ENCODE measurements at regions not wholly inside any gene's neighbourhood (a gene's known extent, or its start where the extent isn't known, plus 50 kb on each side); places are given as distances from the start of the nearest gene placed in this dataset.
A peak's percentile ranks its signal among the peaks of the same experiment; 100 is the strongest.

DNA sequence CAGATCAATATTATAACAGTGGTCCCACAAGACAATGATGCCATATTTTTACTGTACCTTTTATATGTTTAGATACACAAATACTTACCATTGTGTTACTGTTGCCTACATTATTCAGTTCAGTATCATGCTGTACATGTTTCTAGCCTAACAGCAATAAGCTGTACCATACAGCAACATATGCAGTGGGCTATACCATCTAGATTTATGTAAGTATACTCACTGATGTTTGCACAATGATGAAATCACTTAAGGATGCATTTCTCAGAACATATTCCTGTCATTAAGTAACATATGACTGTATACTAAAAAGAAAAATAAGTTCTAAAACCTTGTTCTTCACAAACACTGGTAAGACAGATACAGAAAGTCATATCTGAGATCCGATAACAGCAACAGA lies 468.6 kb upstream of the SEMA3A start:
- Histone ChIP-seq H3K4me1 (ENCODE audit: control insufficient read depth, insufficient read depth, low read length, unreplicated experiment) (peaks cover 6% of the 10 kb centered on the region), H3K36me3 (ENCODE audit: insufficient read depth, low read length) (no peaks in the 10 kb centered on the region), H3K27me3 (ENCODE audit: insufficient read depth, low read length) (no peaks in the 10 kb centered on the region), H3K4me3 (ENCODE audit: low read depth, low read length) (peak overlapping the region; percentile 42), H2AFZ (ENCODE audit: low read length, unreplicated experiment) (peak overlapping the region; percentile 52), H3K79me2 (ENCODE audit: control insufficient read depth, insufficient read depth, low read length, unreplicated experiment) (no peaks in the 10 kb centered on the region), H3K27ac (ENCODE audit: low read depth, low read length) (no peak overlapping the region)

DNA sequence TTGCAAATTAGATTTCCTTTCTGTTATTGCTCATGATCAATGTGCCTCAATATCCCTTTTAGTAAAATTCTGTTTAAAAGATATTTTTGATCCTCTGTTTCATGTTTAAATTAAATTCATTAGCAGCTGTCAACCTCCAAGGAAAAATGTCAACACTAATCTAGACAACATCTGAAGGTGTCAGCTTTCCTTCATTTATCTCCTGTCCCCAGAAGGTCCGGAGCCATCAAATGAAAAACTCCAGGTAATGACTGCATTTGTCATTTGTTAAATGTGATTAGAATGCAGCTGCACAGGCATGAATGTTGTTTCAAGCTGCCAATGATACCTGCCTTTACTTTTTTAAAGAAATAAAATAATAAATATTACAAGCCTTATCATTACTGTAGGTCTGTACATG lies 463.7 kb upstream of the SEMA3A start:
- Histone ChIP-seq H3K27me3 (ENCODE audit: insufficient read depth, low read length) (no peaks in the 10 kb centered on the region), H3K4me1 (ENCODE audit: control insufficient read depth, insufficient read depth, low read length, unreplicated experiment) (peaks cover 4% of the 10 kb centered on the region), H3K4me3 (ENCODE audit: low read depth, low read length) (no peak overlapping the region), H3K79me2 (ENCODE audit: control insufficient read depth, insufficient read depth, low read length, unreplicated experiment) (no peaks in the 10 kb centered on the region), H3K27ac (ENCODE audit: low read depth, low read length) (no peak overlapping the region), H3K36me3 (ENCODE audit: insufficient read depth, low read length) (no peaks in the 10 kb centered on the region), H2AFZ (ENCODE audit: low read length, unreplicated experiment) (no peak overlapping the region)

DNA sequence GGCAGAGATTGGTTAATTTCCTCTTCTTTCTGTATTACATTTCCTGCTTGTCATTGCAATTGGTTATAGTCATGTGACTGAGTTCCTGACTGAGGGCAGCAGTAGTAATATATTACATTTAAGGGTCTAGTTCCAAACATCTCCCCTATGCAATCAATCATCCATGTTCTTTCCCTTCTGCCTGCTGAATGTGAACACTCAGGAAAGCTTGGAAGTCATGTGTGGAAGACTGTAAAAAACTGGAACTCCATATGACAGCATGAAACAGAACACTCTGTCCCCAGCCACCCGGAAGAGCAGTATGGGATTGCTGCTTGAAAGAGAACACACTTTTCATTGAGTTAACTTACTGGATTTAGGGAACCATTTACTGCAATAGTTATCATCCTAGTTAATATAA lies 459.7 kb upstream of the SEMA3A start:
- no peaks in the 10 kb centered on the region for H3K79me2 ChIP-seq (ENCODE audit: control insufficient read depth, insufficient read depth, low read length, unreplicated experiment)
- no peaks in the 10 kb centered on the region for H3K27me3 ChIP-seq (ENCODE audit: insufficient read depth, low read length)
- no peak overlapping the region for H2AFZ ChIP-seq (ENCODE audit: low read length, unreplicated experiment)
- no peak overlapping the region for H3K27ac ChIP-seq (ENCODE audit: low read depth, low read length)
- H3K4me3 ChIP-seq (ENCODE audit: low read depth, low read length), result no peak overlapping the region
- H3K4me1 ChIP-seq (ENCODE audit: control insufficient read depth, insufficient read depth, low read length, unreplicated experiment), result peaks cover 4% of the 10 kb centered on the region
- H3K36me3 ChIP-seq (ENCODE audit: insufficient read depth, low read length), result no peaks in the 10 kb centered on the region

DNA sequence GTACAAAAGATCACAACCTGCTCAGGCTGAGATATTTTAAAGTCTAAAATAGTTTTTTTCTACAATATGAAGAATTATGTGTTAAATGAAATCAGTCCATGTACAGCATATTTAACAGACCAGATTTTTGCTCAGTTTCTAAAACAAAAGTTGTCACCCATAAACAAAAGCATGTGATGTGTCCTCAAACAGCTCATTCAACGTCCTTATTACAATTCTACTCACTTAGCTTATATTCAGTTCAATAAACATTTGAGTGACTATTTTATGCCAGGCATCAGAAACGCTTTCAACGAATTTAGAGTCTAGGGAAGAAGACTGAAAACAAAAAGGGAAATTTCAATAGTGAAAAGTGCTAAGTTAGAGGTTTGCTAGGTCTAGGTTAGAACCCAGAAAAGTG lies 457.3 kb upstream of the SEMA3A start:
- Histone ChIP-seq H3K27ac (ENCODE audit: low read depth, low read length) (no peak overlapping the region), H3K27me3 (ENCODE audit: insufficient read depth, low read length) (no peaks in the 10 kb centered on the region), H3K36me3 (ENCODE audit: insufficient read depth, low read length) (no peaks in the 10 kb centered on the region), H3K4me1 (ENCODE audit: control insufficient read depth, insufficient read depth, low read length, unreplicated experiment) (peaks cover 27% of the 10 kb centered on the region), H3K79me2 (ENCODE audit: control insufficient read depth, insufficient read depth, low read length, unreplicated experiment) (no peaks in the 10 kb centered on the region), H3K4me3 (ENCODE audit: low read depth, low read length) (no peak overlapping the region), H2AFZ (ENCODE audit: low read length, unreplicated experiment) (no peak overlapping the region)

DNA sequence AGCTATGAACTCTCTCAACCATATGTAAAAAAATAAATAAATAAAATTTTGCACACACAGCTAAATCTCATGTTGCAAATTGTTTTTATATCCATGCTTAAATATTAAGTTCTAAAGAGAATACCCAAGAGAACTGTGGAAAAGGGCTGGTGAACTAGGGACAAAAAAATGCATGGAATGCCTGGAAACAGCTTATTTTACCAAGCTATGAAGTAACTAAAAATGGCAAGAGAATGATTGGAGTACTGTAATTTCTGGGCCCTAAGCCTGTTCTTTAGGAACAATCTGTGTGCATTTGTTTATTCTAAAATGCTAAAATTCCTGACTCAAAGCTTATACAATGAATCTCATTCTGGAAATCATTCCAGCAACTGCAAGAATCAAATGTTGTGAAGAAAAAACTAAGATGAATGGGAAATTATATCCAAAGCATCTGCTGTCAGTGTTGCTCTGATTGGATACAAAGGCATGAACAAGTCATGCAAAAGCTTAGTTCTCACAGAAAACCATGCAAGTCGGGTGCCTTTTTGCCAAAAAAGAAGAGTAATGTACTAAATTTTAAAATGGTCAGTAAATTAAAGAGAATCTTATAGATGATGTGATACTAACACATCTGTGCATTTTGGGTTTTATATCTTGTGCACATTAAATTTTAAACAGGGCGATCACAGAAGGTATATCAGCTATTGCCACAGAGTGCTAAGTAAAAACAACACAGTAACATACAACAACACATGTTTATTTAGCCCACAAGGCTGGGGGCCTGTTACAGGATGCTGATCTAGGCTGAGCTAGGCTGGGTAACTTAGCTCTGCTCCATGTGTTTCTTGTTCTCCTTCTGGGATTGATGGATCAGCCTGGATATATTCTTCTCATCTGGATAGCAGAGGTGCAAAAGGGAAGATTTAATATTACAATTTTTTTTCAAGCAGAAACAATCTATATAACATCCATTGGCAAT lies 453.5 kb upstream of the SEMA3A start:
- H3K36me3 ChIP-seq (ENCODE audit: insufficient read depth, low read length), result no peaks in the 10 kb centered on the region; the same call in 1 of the 2 replicates
- H3K27ac ChIP-seq (ENCODE audit: low read depth, low read length), result peak overlapping the region; percentile 58
- H3K79me2 ChIP-seq (ENCODE audit: control insufficient read depth, insufficient read depth, low read length, unreplicated experiment), result no peaks in the 10 kb centered on the region
- no peaks in the 10 kb centered on the region for H3K27me3 ChIP-seq (ENCODE audit: insufficient read depth, low read length)
- H2AFZ ChIP-seq (ENCODE audit: low read length, unreplicated experiment), result peak overlapping the region; percentile 48
- H3K4me1 ChIP-seq (ENCODE audit: control insufficient read depth, insufficient read depth, low read length, unreplicated experiment), result peaks cover 27% of the 10 kb centered on the region
- peak overlapping the region; percentile 6; the same call in 1 of the 2 replicates for H3K4me3 ChIP-seq (ENCODE audit: low read depth, low read length)

DNA sequence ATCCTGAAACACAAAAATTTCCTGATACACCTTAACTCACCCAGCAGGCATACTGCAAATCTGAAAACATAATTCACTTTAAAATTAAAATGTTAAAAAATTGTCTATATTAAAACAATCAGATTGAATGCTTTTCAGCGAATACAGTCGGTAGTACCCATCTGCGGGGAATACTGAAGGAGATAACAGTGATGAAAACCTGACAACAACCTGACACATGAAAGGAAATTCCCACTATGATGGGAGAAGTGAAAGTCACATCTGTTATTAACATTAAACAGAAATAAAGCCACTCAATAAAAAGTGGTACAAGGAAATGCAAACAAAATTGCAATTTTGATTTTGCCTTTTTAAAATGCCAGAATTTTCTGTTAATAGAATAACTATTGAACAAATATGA lies 448.0 kb upstream of the SEMA3A start:
- Histone ChIP-seq H3K4me1 (ENCODE audit: control insufficient read depth, insufficient read depth, low read length, unreplicated experiment) (peaks cover 26% of the 10 kb centered on the region), H3K4me3 (ENCODE audit: low read depth, low read length) (no peak overlapping the region), H3K27me3 (ENCODE audit: insufficient read depth, low read length) (no peaks in the 10 kb centered on the region), H3K36me3 (ENCODE audit: insufficient read depth, low read length) (no peaks in the 10 kb centered on the region; the same call in 1 of the 2 replicates), H3K79me2 (ENCODE audit: control insufficient read depth, insufficient read depth, low read length, unreplicated experiment) (no peaks in the 10 kb centered on the region), H2AFZ (ENCODE audit: low read length, unreplicated experiment) (no peak overlapping the region), H3K27ac (ENCODE audit: low read depth, low read length) (no peak overlapping the region)

DNA sequence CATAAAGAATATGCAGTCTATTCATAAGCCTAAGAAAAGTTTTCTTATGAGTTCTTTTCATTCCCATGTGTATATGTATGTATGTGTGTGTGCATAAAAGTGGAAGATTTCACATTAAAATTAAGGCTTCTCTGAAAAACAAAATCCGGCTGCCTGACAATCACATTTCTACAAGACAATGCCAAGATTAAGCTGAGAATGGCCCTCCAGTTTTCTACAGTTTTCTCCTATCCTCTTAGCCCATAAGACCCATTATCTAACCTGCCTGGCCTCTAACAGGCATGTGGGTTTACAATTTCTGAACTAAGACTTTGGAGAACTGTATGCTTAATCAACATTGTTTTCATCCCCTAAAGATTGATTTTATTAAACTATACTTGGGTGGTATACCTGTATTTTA lies 446.0 kb upstream of the SEMA3A start:
- H3K36me3 ChIP-seq (ENCODE audit: insufficient read depth, low read length), result no peaks in the 10 kb centered on the region; the same call in 1 of the 2 replicates
- H2AFZ ChIP-seq (ENCODE audit: low read length, unreplicated experiment), result no peak overlapping the region

DNA sequence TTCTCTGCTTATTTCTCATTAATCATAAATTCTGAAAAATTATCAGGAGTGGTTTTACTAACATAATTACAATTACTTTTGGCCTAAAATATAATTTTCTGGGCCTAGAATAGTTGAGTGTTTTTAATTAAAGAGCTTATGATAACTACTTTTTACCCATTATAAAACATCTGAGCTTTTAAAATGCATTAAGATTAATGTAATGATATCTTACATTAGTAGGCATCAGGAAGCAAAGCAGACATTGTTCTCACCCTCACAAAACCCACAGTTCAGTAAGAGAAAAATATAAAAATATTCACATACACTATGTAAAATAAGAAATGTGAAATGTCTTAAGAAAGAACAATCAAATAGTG lies 443.7 kb upstream of the SEMA3A start:
- Histone ChIP-seq H3K4me3 (ENCODE audit: low read depth, low read length) (no peak overlapping the region), H3K36me3 (ENCODE audit: insufficient read depth, low read length) (no peaks in the 10 kb centered on the region), H2AFZ (ENCODE audit: low read length, unreplicated experiment) (peak overlapping the region; percentile 45), H3K79me2 (ENCODE audit: control insufficient read depth, insufficient read depth, low read length, unreplicated experiment) (no peaks in the 10 kb centered on the region), H3K27me3 (ENCODE audit: insufficient read depth, low read length) (no peaks in the 10 kb centered on the region), H3K4me1 (ENCODE audit: control insufficient read depth, insufficient read depth, low read length, unreplicated experiment) (peaks cover 25% of the 10 kb centered on the region), H3K27ac (ENCODE audit: low read depth, low read length) (peak overlapping the region; percentile 79)

More for the DNA sequence above, 446.0 kb upstream of the SEMA3A start:
- Histone ChIP-seq H3K4me3 (ENCODE audit: low read depth, low read length) (no peak overlapping the region), H3K27me3 (ENCODE audit: insufficient read depth, low read length) (no peaks in the 10 kb centered on the region), H3K79me2 (ENCODE audit: control insufficient read depth, insufficient read depth, low read length, unreplicated experiment) (no peaks in the 10 kb centered on the region), H3K4me1 (ENCODE audit: control insufficient read depth, insufficient read depth, low read length, unreplicated experiment) (peaks cover 25% of the 10 kb centered on the region), H3K27ac (ENCODE audit: low read depth, low read length) (no peak overlapping the region)

DNA sequence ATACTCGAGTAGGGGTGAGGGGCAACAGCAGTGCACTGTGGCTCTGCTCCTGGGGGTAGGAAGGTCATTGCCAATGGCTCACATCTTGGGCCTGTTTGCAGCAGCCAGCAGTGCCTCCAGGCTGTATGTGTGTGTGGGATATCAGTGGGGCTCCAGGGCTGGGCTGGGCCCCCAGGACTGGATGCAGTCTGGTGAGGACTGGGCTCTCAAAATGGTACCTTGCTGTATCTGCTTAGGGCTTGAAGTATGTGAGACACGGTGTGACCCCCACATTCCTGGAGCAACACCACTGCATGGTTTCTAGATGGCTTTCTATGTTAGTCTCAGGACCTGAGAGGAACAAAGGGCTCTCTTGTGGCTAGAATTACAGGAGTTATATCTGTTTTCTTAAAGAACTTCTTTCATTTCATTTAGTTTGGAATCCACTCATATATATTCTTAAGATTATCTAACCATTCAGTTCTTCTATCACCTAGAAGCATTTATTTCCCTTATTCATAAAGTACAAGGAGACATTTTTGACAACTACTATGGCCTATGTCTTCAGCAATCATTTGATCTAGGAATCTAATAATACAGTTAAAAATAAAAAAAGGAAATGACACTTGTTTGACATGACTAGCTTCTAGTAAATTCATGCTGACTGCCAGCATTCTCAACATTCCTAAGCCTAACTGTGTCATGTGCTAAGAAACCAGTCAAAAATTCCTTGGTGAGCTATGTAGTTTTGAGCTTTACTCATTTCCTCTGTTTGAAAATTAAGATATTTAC lies 443.2 kb upstream of the SEMA3A start:
- H3K27me3 ChIP-seq (ENCODE audit: insufficient read depth, low read length), result no peaks in the 10 kb centered on the region
- H3K36me3 ChIP-seq (ENCODE audit: insufficient read depth, low read length), result no peaks in the 10 kb centered on the region
- peak overlapping the region; percentile 5; the same call in 1 of the 2 replicates for H3K4me3 ChIP-seq (ENCODE audit: low read depth, low read length)
- peak overlapping the region; percentile 45 for H2AFZ ChIP-seq (ENCODE audit: low read length, unreplicated experiment)
- peak overlapping the region; percentile 79 for H3K27ac ChIP-seq (ENCODE audit: low read depth, low read length)
- peaks cover 25% of the 10 kb centered on the region for H3K4me1 ChIP-seq (ENCODE audit: control insufficient read depth, insufficient read depth, low read length, unreplicated experiment)
- no peaks in the 10 kb centered on the region for H3K79me2 ChIP-seq (ENCODE audit: control insufficient read depth, insufficient read depth, low read length, unreplicated experiment)

DNA sequence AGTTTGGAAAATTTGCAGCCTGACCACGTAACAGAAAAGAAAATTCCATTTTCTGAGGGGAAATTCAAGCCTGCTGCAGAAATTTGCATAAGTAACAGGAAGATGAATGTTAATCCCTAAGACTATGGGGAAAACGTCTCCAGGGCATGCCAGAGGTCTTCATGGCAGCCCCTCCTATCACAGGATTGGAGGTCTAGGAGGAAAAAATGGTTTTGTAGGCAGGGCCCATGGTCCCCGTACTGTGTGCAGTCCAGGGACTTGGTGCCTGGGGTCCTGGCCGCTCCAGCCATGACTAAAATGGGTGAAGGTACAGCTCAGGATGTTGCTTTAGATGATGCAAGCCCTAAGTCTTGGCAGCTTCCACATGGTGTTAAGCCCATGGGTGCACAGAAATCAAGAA lies 437.3 kb upstream of the SEMA3A start:
- no peak overlapping the region for H3K4me3 ChIP-seq (ENCODE audit: low read depth, low read length)
- no peak overlapping the region for H3K27ac ChIP-seq (ENCODE audit: low read depth, low read length)
- no peaks in the 10 kb centered on the region for H3K27me3 ChIP-seq (ENCODE audit: insufficient read depth, low read length)
- H3K36me3 ChIP-seq (ENCODE audit: insufficient read depth, low read length), result no peaks in the 10 kb centered on the region
- no peaks in the 10 kb centered on the region for H3K4me1 ChIP-seq (ENCODE audit: control insufficient read depth, insufficient read depth, low read length, unreplicated experiment)
- no peaks in the 10 kb centered on the region for H3K79me2 ChIP-seq (ENCODE audit: control insufficient read depth, insufficient read depth, low read length, unreplicated experiment)
- no peak overlapping the region for H2AFZ ChIP-seq (ENCODE audit: low read length, unreplicated experiment)
